SH-SY5Y (cell line): ENCODE measurements at regions not wholly inside any gene's neighbourhood (a gene's known extent, or its start where the extent isn't known, plus 50 kb on each side); places are given as distances from the start of the nearest gene placed in this dataset.

Source experiments
- GATA2 ChIP-seq: IDR thresholded peaks from 2 replicates; pipeline ENCODE4 v1.6.1; 2011; ENCODE audit warnings: mild to moderate bottlenecking, low read depth, low read length
- GATA3 ChIP-seq: IDR thresholded peaks from 2 replicates; pipeline ENCODE4 v1.6.1; 2011; ENCODE audit warnings: low read depth, mild to moderate bottlenecking, low read length, moderate library complexity

DNA sequence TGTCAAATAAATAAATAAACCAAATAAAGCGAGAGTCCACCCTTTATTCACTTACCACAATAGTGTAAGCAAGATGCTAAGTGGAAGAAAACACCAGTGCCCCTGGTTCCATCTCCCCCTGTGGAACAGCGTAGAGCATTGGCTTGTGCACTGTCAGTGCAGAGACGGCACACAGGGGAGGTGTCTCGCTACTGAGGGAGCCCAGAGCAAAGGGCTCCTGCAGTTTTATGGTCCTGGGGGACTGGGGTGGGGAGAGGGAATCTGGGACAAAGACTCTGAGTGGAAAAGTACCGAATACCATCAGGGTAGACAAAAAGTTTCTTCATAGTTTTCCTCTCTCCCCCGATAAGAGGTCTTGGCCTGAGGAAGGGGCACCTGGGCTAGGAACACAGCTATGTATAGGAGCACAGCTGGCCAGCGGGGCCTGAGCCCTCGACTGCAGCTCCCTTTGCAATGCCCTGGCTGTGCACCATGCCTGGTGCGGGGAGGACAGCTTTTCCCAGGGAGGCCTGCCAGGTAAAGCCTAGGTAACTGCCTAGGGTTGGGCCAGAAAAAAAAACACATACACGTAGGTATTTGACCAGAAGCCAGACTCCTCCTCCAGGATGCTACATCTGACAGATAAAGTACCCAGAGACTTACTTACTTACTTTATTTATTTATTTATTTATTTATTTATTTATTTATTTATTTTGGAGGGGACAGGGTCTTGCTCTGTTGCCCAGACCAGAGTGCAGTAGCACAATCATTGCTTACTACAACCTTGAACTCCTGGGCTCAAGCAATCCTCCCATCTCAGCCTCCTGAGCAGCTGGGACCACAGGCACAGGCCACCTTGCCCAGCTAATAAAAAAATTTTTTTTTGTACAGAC lies 88.8 kb upstream of the KIF5B start:
- TF ChIP-seq GATA3: no peak
- TF ChIP-seq GATA2: no peak
